HG03457 (cell line): ENCODE measurements at regions not wholly inside any gene's neighbourhood (a gene's known extent, or its start where the extent isn't known, plus 50 kb on each side); places are given as distances from the start of the nearest gene placed in this dataset.
"Not testable (repeated sequence)": the region's sequence is repeated elsewhere in the genome, so short reads cannot be mapped to it uniquely, and the experiment has no call there.

ENCODE experiments used
- ATAC-seq: cut with Tn5 transposase; IDR thresholded peaks from one replicate; pipeline ENCODE4 v1.9.1; 2021; ENCODE audit warnings: moderate number of reproducible peaks; ENCODE audit not compliant: unreplicated experiment

DNA sequence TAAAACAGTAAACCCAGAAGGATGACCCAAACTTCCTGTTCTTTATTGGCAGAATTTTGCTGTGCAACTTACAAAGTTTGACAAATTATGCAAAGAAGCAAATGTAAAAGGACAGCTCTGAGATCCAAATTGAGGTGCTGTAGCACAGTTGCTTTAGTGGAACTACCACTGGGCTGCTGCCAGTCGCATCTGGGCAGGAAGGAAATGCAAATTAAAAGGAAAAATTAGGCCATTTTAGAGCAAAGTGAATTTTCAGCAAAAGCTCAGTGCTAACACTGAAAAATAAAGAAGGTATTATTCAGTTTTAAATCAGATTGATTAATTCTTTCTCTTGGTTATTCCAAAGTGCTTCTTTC, 104.5 kb downstream of the ZMAT3 start:
- peak; percentile 8 for ATAC-seq

DNA sequence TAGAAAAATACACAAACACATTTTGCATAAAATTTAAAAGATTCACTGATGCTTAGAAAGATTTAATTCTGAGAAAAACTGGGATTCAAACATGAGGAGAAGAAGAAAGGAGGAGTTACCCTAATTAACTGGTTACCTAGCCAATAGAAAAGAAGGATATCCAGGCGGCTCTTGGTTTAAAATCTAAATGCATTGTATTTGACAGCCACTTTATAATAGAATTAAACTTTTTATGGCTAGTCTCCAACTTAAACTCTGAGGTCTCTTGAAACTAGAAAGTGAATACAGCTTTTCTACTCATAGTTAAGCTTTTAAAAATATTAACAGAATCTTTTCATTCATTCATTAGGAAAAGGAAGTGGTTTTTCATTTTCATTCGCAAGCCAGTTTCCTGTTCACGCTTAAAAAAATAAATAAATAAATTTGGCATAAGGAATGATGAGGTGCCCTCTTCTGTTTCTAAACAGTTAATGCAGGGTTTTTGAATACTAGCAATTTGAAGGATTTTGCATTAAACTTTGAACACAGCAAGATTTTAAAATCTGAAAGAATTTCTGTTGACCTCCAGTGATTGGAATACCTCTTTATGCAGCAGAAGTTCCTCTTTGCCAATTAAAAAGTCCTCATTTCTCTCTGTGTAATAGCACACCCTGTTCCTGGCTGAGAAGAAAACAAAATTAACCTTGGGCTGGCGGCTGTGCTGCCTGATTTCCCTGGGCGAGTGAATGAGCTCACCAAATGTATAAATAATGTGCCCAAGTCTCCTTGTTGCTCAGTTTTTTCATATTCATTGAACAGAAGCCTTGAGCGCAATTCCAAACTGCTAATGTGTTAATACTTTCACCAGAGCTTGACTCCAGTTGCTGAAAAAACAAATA, 105.1 kb downstream of the ZMAT3 start:
- ATAC-seq: peak; percentile 39

DNA sequence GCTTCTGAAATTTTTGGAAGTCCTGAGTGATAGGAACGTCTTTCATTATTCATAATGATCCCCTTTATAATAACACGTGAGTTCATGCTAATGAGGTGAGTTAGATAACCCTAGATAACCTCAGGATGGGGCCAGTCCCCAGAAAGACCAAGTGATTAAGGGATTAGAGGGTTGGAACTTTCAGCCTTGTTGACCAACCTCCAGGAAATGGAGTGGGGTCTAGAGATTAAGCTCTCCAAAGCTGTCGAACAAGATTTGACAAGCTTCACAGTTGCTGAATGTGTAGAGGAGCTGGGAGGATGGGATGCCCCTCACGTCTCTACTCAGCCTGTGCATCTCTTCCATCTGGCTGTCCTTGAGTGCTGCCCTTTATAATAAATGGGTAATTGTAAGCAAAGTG, 107.1 kb downstream of the ZMAT3 start:
- no peak for ATAC-seq

DNA sequence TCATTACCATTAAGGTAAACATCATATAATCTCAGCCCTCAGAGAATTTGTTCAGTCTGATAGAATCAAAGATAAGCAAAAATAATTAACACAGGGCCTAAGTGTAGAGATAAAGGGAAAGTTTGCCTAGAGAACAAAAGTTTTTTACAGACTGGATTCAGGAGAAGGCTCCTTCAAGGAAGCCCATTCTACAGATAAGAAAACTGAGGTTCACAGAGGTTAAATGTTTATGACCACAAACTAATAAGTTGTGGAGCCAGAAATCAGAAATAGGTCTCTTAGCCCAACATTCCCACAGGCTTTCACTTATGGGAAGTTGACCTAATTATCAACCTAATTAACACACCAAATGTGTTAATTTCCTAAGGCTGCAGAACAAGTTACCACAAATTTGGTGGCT, 110.7 kb downstream of the ZMAT3 start:
- no peak for ATAC-seq

DNA sequence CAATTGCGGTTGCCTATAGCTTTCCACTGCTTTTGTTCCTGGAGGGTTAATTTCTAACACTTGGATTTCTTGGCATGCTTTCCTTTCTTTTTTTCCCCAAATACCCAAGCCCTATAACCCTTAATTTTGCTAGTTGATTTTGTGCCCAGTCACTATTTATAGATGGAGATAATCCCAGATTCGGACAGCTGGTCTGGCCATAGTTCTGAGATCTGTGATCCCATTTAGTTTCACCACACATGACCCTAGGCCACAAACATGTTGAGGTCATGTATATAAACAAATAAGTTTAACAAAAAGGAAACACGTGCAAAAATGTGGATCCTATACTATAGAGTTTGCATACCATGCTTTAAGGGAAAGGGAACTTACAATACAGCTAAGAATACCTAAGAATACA, 111.4 kb downstream of the ZMAT3 start:
- ATAC-seq: no peak

- ATAC-seq: no peak
These were observed 120.9 kb downstream of the ZMAT3 start for GRCh38 chr3:178950676-178951075.

DNA sequence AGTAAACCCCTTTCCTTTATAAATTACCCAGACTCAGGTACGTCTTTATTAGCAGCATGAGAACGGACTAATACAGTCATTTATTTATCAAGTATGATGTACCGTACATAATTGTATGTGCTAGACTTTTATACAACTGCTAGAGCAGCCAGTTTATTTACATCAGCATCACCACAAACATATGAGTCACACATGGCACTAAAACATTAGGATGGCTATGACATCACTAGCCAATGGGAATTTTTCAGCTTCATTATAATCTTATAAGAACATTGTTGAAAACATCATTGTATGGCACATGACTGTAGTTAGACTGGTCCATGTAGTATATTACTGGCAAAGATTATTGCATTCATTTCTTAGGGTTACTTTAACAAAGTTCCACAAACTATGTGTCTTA, 121.7 kb downstream of the ZMAT3 start:
- ATAC-seq: no peak

- no peak for ATAC-seq
These were observed 123.1 kb downstream of the ZMAT3 start for GRCh38 chr3:178948546-178948945.

DNA sequence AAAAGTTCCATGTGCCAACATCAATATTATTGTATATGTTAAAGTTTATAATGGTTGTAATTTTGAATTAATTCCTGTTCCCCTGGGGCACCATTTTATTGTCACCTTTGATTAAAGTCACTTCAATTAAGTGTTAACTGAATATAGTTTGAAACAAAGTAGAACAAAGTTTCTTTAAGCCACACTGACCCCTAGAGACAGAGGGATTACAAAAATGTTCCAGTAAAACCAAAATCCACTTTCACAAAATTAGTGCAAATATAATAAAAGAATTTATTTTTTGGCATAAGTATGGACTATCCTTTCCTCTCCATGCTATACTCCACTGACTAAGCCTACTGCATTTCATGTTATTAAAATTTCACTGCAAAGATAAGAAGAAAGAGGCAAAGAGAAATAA, 123.9 kb downstream of the ZMAT3 start:
- ATAC-seq: no peak

DNA sequence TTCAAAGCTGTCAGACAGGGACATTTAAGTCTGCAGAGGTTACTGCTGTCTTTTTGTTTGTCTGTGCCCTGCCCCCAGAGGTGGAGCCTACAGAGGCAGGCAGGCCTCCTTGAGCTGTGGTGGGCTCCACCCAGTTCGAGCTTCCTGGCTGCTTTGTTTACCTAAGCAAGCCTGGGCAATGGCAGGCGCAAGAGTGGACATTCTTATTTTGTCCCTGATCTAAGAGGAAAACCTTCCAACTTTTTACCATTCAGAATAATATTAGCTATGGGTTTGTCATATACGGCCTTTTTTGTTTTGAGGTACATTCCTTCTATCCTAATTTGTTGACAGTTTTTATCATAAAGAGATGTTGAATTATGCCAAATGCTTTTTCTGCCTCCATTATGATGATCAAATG, 129.3 kb downstream of the ZMAT3 start:
- not testable (repeated sequence) for ATAC-seq

GRCh38 chr3:178930116-178930515, 141.5 kb downstream of the ZMAT3 start:
- no peak for ATAC-seq

DNA sequence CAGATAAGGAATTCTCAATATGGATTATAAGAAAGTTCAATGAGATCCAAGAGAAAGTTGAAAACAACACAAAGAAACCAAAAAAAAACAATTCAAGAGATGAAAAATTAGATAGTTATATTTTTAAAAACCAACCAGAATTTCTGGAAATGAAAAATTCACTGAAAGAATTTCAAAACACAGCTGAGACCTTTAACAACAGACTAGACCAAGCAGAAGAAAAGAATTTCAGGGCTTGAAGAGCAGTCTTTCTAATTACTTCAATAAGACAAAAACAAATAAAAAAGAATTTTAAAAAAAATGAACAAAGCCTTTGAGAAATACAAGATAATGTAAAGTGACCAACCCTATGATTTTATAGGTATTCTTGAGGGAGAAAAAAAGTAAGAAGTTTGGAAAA, 155.4 kb downstream of the ZMAT3 start:
- no peak for ATAC-seq

DNA sequence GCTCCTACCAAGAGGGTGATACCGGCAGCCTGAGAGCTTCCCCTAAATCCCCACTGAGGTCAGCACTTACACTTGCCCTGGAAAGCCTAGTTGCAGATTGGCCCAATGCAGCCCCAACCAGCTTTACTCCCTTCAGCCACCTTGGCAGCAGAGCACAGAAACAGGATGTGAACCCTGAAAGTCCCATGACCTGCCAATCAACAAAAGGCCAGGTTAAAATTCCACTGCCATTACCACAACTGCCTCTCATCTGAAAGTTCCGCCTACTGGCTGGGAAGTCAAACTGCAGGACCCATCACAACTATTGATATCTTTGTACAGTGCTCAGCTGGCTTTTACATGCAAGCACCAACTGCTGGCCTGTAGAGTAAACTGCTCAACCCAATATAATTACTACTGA, 156.2 kb downstream of the ZMAT3 start:
- no peak for ATAC-seq

GRCh38 chr3:178907081-178907480, 164.5 kb downstream of the ZMAT3 start:
- no peak for ATAC-seq

GRCh38 chr3:178901204-178901603, 170.4 kb downstream of the ZMAT3 start:
- ATAC-seq: no peak

GRCh38 chr3:178900029-178900646, 171.5 kb downstream of the ZMAT3 start:
- ATAC-seq: no peak

- ATAC-seq: no peak
These were observed 176.3 kb downstream of the ZMAT3 start for GRCh38 chr3:178895178-178895789.
